ENCODE measurements at regions not wholly inside any gene's neighbourhood (a gene's known extent, or its start where the extent isn't known, plus 50 kb on each side); places are given as distances from the start of the nearest gene placed in this dataset.

- TF ChIP-seq EZH2 (IDR thresholded peaks at IDR 0.05; ENCODE audit: low read depth, unreplicated experiment) (no peak), CTCF (conservative IDR thresholded peaks at IDR 0.05; ENCODE audit: low read depth in 2 of 2) (no peak), REST (IDR thresholded peaks at IDR 0.05; ENCODE audit: unreplicated experiment) (no peak), JUNB (IDR thresholded peaks at IDR 0.05; ENCODE audit: unreplicated experiment) (no peak), POLR2AphosphoS5 (IDR thresholded peaks at IDR 0.05; ENCODE audit: low read depth) (no peak), ZNF114 (CRISPR knock-in tag; IDR thresholded peaks at IDR 0.05) (no peak), EZH2phosphoT487 (IDR thresholded peaks at IDR 0.05; ENCODE audit: unreplicated experiment) (no peak), ZNF331 (CRISPR knock-in tag; IDR thresholded peaks at IDR 0.05; ENCODE audit: low read depth) (no peak)
These were observed 933.4 kb downstream of the NLGN4Y start for GRCh38 chrY:15457682-15458081.
